HL-60 (cell line): ENCODE measurements at regions not wholly inside any gene's neighbourhood (a gene's known extent, or its start where the extent isn't known, plus 50 kb on each side); places are given as distances from the start of the nearest gene placed in this dataset.

ENCODE experiments used
- DNase-seq, 2 experiments: peaks; one replicate each; pipeline ENCODE4 v3.0.0-alpha.2; 2010 to 2020; ENCODE audit warnings: low read depth in 1 of 2, low spot score in 1 of 2
- H3K27ac ChIP-seq: fragments of 250-450 bp; sonication (Bioruptor Pico); replicated peaks from 2 replicates; pipeline ENCODE4 v1.5.1; 2020; ENCODE audit warnings: mild to moderate bottlenecking, moderate library complexity
- H3K27me3 ChIP-seq: fragments of 250-450 bp; sonication (Bioruptor Pico); 2 replicates; pipeline ENCODE4 v1.5.1; 2021; ENCODE audit warnings: mild to moderate bottlenecking, moderate library complexity; ENCODE audit not compliant: insufficient read depth, poor library complexity, severe bottlenecking
- H3K4me3 ChIP-seq: replicated peaks from 2 replicates; pipeline ENCODE4 v1.5.1; 2011; ENCODE audit warnings: mild to moderate bottlenecking, control low read depth, low read length; ENCODE audit not compliant: insufficient read depth
- CTCF ChIP-seq: IDR thresholded peaks from one replicate; pipeline ENCODE4 v1.5.1; 2011; ENCODE audit warnings: low read length, control low read depth, inconsistent platforms; ENCODE audit not compliant: insufficient read depth
- GABPA ChIP-seq: IDR thresholded peaks from 2 replicates; pipeline ENCODE4 v1.6.1; 2012; ENCODE audit warnings: low read depth
- POLR2AphosphoS5 ChIP-seq: IDR thresholded peaks from 2 replicates; pipeline ENCODE4 v1.6.1; 2012; ENCODE audit warnings: low read depth
- REST ChIP-seq: IDR thresholded peaks from 2 replicates; pipeline ENCODE4 v1.6.1; 2012; ENCODE audit warnings: low read depth; ENCODE audit not compliant: insufficient replicate concordance
- SPI1 ChIP-seq: IDR thresholded peaks from 2 replicates; pipeline ENCODE4 v1.6.1; 2012; ENCODE audit warnings: low read depth, mild to moderate bottlenecking, borderline replicate concordance

- Histone ChIP-seq H3K27ac (no peak overlapping the region), H3K27me3 (no peaks in the 10 kb centered on the region), H3K4me3 (no peak overlapping the region)
- no peak for TF ChIP-seq CTCF
- TF ChIP-seq SPI1: no peak
- TF ChIP-seq GABPA: no peak
- TF ChIP-seq REST: no peak
- TF ChIP-seq POLR2AphosphoS5: no peak
- DNase-seq: no peak
These were observed 2153.2 kb upstream of the PIK3C3 start for GRCh38 chr18:39801848-39802247.

DNA sequence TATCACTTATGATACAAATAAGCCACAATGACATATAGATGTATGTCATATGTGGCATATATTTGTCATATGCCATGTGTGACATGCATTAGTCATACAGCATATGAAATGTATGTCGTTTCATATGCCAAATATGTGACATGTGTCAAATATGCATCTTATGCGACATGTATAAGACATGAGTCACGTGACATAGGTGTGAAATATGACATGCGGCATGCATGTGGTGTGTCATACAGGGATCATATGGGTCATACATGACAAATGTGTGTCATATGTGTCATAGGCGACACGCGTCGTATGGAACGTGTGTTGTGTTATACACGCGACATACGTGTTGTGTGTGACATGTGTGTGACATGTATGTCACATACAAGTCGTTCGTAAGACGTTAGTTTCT, 2154.0 kb upstream of the PIK3C3 start:
- no peaks in the 10 kb centered on the region for H3K27me3 ChIP-seq
- no peak overlapping the region for H3K27ac ChIP-seq
- DNase-seq: no peak
- H3K4me3 ChIP-seq: no peak overlapping the region
- TF ChIP-seq CTCF: no peak
- TF ChIP-seq SPI1: no peak
- TF ChIP-seq REST: no peak
- TF ChIP-seq GABPA: no peak
- TF ChIP-seq POLR2AphosphoS5: no peak

DNA sequence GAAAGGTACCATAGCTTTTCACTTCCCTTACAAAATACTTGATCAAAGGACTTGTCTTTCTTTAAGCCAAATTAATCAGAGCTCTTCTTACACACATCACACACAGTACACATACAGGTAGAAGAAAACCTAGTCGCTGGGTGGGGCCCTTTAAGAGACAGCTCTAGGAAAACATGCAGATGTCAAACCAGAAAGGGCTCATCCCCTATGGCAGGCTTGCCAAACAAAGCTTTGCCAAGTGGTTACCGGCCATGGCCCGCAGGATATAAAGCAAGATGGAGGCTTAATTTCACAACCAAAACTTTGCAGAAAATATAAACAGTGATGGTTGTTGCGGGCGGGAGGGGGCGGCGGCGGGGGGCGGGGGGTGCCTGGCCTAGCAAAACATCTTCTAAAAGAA, 2156.0 kb upstream of the PIK3C3 start:
- TF ChIP-seq POLR2AphosphoS5: no peak
- no peak for TF ChIP-seq SPI1
- TF ChIP-seq CTCF: no peak
- TF ChIP-seq REST: no peak
- TF ChIP-seq GABPA: no peak
- Histone ChIP-seq H3K27me3 (no peaks in the 10 kb centered on the region), H3K27ac (no peak overlapping the region), H3K4me3 (no peak overlapping the region)
- no peak for DNase-seq
